HFF-Myc (cell line): ENCODE measurements at regions not wholly inside any gene's neighbourhood (a gene's known extent, or its start where the extent isn't known, plus 50 kb on each side); places are given as distances from the start of the nearest gene placed in this dataset.

Source experiments
- DNase-seq: peaks from one replicate; pipeline ENCODE4 v3.0.0-alpha.2; 2011; ENCODE audit warnings: low read depth; ENCODE audit errors: extremely low read depth
- H3K4me3 ChIP-seq: replicated peaks from 2 replicates; pipeline ENCODE4 v1.5.1; 2011; ENCODE audit warnings: low read depth, mild to moderate bottlenecking, control low read depth, low read length
- CTCF ChIP-seq: IDR thresholded peaks from 2 replicates; pipeline ENCODE4 v1.5.1; 2012; ENCODE audit warnings: mild to moderate bottlenecking, low read depth, low read length, control low read depth; ENCODE audit errors: missing control alignments

- DNase-seq: no peak
- TF ChIP-seq CTCF: no peak
- no peak overlapping the region for H3K4me3 ChIP-seq
Observed at GRCh38 chr12:30064906-30065305, 281.2 kb upstream of the TMTC1 start.

- DNase-seq: no peak
- no peak overlapping the region for H3K4me3 ChIP-seq
- no peak for TF ChIP-seq CTCF
Observed at GRCh38 chr12:30063435-30063945, 279.7 kb upstream of the TMTC1 start.

DNA sequence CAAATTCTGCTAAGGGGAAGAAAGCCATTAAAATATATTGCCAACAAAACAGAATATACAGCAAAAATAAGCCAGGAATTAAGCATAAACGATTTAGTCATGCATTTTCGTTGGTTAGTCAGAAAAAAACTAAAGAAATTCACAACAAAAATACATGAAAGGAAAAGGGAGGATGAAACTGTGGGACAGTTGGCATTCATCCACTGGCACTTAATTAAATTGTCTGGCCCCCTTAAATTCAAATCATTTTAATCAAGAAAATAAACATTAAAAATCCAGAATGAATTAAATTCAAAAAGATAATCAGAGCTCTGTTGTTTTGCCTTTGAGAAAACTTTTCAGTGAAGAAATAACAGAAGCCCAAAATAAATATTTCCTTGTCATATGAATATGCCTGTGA is 264.6 kb upstream of the TMTC1 start:
- no peak for TF ChIP-seq CTCF
- no peak overlapping the region for H3K4me3 ChIP-seq
- DNase-seq: no peak

GRCh38 chr12:30047516-30048254 is 263.9 kb upstream of the TMTC1 start:
- H3K4me3 ChIP-seq: no peak overlapping the region
- no peak for TF ChIP-seq CTCF
- no peak for DNase-seq

- TF ChIP-seq CTCF: no peak
- H3K4me3 ChIP-seq: no peak overlapping the region
- no peak for DNase-seq
Observed at GRCh38 chr12:30046376-30046775, 262.6 kb upstream of the TMTC1 start.

- DNase-seq: no peak
- H3K4me3 ChIP-seq: no peak overlapping the region
- no peak for TF ChIP-seq CTCF
Observed at GRCh38 chr12:30045171-30045570, 261.4 kb upstream of the TMTC1 start.

- H3K4me3 ChIP-seq: no peak overlapping the region
- DNase-seq: no peak
- TF ChIP-seq CTCF: no peak
Observed at GRCh38 chr12:30044206-30044605, 260.5 kb upstream of the TMTC1 start.
